ENCODE measurements at regions not wholly inside any gene's neighbourhood (a gene's known extent, or its start where the extent isn't known, plus 50 kb on each side); places are given as distances from the start of the nearest gene placed in this dataset.
"Not testable (repeated sequence)": the region's sequence is repeated elsewhere in the genome, so short reads cannot be mapped to it uniquely, and the experiment has no call there.

- DNase-seq = no peak
These were observed 136.3 kb downstream of the LY86 start for GRCh38 chr6:6724539-6725467.

DNA sequence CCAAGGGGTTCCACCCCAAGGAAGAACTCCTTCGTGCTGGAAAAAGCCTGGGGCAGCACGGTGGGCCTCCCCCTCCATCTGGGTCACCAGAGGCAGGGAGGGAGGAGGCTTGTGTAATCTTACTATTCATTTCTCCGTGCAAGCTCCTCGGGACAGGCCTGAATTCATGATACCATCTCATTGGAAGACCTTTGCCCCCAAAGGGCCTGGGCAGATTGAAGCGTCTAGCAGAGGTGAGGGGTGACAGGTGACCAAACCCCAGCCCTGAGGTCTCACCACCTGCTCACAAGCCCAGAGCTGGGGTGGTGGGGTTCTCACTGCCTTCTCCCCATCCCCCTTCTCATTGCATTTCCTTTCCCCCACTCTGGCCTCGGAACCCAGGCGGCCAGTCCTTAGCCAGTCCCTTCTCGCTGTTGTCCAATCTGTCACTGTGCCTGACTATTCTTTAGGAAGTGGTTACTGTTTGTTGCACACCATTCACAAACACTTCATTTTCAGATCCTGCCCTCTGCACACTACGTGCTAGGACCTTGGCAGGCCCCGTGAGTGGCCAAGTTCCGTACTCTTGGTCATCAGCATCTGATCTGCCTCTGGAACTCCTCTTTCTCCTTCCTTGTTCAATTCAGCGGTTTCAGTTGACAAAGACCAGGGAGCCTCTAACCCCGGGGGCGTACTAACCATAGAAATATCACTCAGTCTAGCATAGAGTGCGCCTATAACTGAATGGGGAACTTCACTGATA is 137.1 kb downstream of the LY86 start:
- DNase-seq = no peak

DNA sequence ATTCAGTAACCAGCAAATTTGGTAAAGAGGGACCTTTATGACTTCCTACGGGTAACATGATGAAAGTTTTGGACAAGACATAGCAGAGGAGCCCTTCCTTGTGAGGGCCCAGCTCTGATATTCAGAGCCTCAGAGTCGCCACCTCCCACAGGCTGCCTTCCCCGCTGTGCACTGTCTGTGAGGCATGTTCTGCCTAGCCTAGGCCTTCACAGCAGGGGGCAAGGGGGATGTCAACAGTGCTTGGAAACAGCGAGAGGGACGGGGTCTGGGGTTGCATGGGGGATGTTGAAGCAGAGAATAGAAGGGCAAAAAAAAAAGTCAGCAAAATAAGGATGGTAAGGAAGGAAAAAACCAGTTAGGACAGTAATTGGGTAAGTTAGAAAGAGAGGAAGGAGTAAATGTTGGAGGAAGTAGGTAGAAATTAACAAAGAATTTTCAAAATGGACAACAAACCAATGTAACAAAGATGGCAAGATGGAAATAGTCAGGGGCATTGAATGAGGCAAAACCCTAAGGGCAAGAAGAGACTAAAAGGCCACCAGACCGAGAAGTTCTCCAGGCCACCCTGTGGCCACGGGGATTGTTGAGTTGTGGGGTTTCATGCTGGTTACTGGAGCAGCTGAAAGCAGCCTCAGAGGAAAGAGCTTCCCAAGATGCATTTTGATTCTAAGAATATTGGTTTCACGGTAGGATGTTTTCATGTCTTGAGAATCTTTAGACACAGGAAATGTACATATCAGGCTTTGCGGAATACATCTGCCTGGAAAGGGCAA is 139.8 kb downstream of the LY86 start:
- DNase-seq = no peak

GRCh38 chr6:6729971-6730370 is 141.5 kb downstream of the LY86 start:
- no peak for DNase-seq

GRCh38 chr6:6730831-6731230 is 142.3 kb downstream of the LY86 start:
- no peak for DNase-seq

DNA sequence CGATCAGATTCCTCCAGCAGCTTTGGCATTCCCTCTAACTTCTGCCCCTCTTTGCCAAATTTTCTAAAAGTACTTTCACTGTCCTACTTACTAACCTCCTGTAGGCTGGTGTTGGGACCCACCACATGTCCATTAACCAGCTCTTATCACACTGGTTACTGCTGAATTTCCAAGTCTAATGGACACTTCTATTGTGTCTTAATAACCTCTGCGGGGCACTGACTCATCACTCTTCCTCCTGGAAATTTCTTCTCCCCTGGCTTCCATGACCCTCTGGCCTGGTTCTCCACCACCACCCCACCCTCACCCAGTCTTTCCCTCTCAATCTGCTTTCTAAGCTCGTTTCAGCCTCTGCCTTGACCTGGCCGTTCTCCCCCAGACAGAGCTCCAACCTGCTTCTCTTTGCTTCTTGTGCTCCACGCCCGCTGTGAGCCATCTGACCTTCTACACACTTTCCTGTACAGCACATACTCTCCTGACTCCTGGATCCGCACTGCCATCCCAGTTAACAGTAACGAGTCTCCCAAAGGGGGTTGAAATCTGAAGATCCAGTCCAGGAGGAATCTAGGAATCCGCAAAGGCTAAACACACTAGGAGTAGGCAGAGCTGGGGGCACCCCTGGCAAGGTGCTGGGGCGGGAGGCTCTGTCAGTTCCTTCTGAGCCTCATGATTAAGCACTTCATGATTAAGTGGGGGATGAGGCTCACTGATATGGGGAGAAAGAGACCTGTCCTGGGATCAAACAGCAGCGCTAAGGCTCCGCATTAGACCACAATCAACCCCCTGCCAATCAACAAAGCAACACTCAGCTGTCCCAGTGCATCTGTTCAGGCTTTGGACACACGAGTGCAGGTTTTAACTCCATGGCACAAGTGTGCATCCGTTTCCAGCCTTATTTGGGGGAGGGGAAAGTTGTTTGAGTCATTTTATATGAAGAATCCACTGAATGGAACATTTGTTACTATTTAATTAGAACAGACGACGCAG is 146.3 kb downstream of the LY86 start:
- DNase-seq = no peak

DNA sequence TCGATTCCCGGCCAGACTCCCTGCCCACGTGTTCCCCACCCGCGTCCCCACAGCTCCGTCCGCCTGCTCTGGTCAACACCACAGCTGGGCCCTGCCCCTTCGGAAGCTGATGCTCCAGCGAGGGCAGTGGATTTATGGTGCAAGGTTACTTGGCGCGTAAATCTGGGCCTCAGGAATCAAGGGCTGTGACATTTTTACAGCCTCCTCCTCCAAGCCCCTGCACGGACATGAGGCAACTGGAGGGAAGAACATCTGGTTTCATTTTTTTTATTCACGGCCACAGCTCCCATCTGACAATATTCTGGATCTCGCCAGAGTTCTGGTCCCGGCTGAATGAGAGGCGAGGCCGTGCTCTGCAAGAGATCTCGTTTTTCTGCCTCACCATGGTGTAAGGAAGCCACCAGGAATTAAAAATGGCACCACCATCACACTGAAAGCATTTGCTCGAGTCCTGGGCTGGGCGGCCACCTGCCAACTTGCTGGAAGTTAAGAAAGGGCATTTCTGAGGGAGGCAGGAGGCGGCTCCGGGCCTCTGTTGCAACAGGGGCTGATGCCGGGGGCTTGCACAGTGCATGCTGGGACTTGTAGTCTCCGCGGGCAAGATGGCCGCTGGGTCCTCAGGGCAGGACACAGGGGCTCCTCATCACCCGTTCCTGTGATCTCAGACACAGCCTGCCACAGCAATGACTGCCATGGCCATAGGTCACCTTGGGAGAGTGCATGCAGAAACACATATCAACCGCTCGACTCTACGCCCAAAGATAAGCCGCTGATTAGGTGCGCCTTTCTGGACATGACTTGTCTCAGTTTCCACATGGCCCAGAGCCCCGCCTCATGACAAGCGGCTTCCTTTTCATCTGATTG is 148.5 kb downstream of the LY86 start:
- DNase-seq = no peak

GRCh38 chr6:6737671-6738070 is 149.2 kb downstream of the LY86 start:
- no peak for DNase-seq

GRCh38 chr6:6738108-6738507 is 149.6 kb downstream of the LY86 start:
- DNase-seq = no peak

- no peak for DNase-seq
These were observed 150.6 kb downstream of the LY86 start for GRCh38 chr6:6738922-6739716.

DNA sequence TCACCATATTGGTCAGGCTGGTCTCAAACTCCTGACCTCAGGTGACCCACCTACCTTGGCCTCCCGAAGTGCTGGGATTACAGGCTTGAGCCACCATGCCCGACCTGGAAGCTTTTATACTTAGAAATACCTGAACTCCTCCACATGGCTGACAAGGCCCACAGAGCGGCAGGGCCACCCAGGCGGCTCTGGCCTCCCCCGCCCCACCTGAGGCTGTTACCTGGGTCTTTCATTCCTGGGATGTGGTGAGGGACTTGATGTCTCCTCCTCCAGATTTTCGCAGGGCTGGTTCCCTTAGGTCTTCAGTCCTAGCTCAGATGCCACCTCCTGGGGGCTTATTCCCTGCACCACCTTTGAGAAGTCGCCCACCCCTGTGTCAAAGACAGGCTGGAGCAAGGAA is 152.1 kb downstream of the LY86 start:
- no peak for DNase-seq

DNA sequence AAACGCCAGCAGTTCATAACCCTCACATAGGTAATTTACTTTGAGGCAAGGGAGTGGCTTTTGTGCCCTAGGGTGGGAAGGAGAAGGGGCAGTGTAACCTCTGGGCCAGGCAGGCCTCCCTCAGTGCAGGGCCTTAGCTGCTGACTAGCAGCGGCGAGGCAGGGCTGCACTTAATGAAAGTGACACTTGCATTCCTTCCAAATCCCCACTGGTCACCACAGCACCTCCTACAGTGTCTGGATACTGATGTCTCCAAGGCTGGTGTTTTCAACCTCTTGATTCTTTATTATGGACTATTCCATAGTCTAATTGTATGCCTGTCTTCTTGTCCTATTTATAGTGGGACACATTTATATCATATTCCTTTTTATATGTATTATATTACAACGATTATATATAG is 152.7 kb downstream of the LY86 start:
- no peak for DNase-seq

GRCh38 chr6:6742535-6742934 is 154.0 kb downstream of the LY86 start:
- DNase-seq = no peak

DNA sequence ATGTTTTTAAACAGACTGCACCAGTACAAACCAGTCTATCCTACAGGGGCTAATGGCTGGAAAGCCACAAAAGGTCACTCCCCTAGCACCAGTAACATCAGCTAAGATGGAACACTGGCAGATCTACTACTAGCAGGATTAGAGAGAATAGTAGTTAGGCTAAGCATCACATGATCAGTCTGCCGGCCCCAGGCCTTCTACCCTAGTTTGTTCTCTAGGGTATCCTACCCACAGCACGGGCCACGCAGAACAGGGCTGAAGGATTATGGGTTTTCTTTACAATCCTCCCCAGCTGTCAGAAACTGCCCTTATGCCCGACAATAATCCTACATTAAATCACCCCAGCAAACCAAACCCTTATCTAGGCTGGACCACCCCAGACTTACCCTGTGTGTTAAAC is 156.0 kb downstream of the LY86 start:
- DNase-seq = no peak

DNA sequence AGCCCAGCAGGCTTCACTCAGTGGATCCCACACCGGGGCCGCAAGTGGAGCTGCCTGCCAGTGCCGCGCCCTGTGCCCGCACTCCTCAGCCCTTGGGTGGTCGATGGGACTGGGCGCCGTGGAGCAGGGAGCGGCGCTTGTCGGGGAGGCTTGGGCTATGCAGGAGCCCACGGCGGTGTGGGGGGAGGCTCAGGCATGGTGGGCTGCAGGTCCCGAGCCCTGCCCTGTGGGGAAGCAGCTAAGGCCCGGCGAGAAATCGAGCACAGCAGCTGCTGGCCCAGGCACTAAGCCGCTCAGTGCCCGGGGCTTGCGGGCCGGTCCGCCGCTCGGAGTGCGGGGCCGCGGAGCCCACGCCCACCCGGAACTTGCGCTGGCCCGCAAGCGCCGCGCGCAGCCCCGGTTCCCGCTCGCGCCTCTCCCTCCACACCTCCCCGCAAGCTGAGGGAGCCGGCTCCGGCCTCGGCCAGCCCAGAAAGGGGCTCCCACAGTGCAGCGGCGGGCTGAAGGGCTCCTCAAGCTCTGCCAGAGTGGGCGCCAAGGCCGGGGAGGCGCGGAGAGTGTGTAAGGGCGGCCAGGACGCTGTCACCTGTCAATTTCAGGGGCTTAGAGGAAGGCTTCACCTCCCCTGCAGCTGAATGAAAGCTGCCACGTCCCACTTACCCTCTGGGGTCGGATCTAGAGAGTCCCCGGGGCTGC is 157.3 kb downstream of the LY86 start:
- DNase-seq = not testable (repeated sequence)

DNA sequence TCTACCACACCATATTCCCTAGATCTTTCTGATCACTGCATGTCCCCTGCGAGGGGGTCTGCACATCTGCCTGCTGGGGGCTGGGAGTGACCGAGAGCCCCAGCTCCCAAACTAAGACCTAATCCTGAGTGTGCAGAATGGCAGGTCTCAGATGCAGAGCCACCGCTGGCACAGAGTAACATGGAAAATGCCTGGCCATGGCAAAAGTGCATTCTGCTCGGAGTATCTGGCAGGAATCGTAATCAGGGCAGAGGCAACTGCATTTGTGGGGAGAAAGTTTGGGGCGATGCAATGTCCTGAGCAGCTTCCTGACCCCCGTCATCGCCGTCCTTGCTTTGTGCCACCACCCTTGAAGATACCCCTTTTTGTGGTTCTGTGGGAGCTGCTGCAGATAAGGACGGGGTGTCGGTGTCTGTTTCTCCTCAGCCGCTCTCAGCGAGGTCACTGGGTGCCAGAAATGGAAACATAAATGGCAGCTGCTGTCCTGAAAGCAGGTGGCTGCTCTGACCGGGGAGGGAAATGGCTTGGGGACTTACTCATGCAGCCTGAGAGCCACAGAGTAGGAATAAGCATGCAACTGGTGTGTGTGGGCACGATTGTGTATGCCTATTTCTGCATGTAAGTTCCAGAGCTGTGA is 157.9 kb downstream of the LY86 start:
- DNase-seq = no peak

GRCh38 chr6:6746970-6747338 is 158.4 kb downstream of the LY86 start:
- no peak for DNase-seq

DNA sequence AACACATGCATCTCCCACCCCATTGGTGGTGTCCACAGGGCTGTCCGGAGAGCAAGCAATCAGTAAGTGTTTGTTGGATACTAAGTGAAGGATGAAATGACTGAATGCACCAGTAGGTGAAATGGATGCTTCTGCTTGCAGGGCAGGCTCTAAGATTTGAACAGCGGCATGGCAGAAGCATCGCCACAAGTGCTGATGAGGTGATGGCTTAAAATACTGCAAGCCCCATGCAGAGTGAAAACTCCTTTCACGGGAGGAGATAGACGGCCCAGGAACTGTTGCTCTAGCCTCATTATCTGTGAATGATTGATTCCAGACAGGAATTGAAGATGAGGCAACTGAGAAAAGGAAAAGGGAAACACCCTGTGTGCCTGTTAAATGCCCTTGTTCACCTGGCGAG is 158.9 kb downstream of the LY86 start:
- DNase-seq = no peak

DNA sequence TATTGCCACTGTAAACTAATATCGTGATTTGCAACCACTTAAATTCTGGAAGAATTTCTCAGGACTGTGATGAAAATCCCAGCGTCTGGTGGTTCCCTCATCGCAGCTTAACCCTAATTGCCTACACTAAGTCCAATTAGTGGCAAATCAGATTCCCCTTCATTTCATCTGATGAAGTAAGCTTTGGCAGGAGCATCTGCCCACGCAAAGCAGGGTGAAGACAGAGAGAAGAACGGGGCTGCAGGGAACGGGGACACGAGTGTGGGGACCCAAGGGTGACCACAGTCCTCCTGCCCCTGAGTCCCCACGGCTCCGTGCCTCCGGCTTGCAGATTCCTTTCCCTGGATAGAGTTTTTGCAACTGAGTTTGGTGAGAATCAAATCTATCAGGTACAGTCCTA is 159.5 kb downstream of the LY86 start:
- no peak for DNase-seq
